ENCODE measurements at regions not wholly inside any gene's neighbourhood (a gene's known extent, or its start where the extent isn't known, plus 50 kb on each side); places are given as distances from the start of the nearest gene placed in this dataset.

DNA sequence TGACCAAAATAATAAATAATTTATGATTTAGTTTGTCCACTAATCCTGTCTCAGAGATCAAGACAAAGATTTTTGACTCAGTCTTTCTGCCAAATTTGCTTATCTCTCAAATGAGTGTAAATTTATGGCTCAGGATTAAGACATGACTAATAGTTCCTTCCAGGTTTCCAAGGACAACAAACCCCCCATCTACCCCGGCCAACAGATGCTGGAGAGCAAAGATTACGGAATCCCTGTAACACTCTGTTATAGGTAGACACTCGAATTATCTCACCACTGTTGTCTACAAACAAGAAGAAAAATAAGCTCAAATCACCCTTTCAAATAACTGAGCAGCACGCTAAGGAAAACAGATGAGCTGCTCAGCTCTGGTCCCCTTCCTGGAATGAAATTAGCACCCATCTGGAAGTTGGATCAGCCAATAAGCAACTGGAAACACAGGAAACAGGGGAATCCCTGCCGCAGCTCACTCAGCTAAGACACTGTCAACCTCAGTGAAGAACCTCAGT, 56.8 kb upstream of the SVIL start (continued):
- no peak for TF ChIP-seq ZNF626 (tag by site-specific recombination; IDR thresholded peaks at IDR 0.05)
- no peak; the same call in 1 of the 2 replicates for TF ChIP-seq ATF2 (tag by site-specific recombination; IDR thresholded peaks at IDR 0.05; ENCODE audit: low read depth)
- no peak; the same call in 1 of the 2 replicates for TF ChIP-seq ZNF18 (tag by site-specific recombination; IDR thresholded peaks at IDR 0.05)
- peak; percentile 9; the same call in 1 of the 2 replicates for TF ChIP-seq SCRT2 (tag by site-specific recombination; IDR thresholded peaks at IDR 0.05)
- TF ChIP-seq IKZF3 (tag by site-specific recombination; IDR thresholded peaks at IDR 0.05): 0 out of 2 replicates have a peak, but pooled peaks have one; percentile 57
- no peak for TF ChIP-seq ZNF133 (tag by site-specific recombination; IDR thresholded peaks at IDR 0.05)
- TF ChIP-seq, protein P1, sequence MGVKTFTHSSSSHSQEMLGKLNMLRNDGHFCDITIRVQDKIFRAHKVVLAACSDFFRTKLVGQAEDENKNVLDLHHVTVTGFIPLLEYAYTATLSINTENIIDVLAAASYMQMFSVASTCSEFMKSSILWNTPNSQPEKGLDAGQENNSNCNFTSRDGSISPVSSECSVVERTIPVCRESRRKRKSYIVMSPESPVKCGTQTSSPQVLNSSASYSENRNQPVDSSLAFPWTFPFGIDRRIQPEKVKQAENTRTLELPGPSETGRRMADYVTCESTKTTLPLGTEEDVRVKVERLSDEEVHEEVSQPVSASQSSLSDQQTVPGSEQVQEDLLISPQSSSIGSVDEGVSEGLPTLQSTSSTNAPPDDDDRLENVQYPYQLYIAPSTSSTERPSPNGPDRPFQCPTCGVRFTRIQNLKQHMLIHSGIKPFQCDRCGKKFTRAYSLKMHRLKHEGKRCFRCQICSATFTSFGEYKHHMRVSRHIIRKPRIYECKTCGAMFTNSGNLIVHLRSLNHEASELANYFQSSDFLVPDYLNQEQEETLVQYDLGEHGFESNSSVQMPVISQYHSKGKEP (tag by site-specific recombination; IDR thresholded peaks at IDR 0.05): no peak
- peak; percentile 83 for TF ChIP-seq OVOL3 (tag by site-specific recombination; IDR thresholded peaks at IDR 0.05)
- TF ChIP-seq, protein P2, sequence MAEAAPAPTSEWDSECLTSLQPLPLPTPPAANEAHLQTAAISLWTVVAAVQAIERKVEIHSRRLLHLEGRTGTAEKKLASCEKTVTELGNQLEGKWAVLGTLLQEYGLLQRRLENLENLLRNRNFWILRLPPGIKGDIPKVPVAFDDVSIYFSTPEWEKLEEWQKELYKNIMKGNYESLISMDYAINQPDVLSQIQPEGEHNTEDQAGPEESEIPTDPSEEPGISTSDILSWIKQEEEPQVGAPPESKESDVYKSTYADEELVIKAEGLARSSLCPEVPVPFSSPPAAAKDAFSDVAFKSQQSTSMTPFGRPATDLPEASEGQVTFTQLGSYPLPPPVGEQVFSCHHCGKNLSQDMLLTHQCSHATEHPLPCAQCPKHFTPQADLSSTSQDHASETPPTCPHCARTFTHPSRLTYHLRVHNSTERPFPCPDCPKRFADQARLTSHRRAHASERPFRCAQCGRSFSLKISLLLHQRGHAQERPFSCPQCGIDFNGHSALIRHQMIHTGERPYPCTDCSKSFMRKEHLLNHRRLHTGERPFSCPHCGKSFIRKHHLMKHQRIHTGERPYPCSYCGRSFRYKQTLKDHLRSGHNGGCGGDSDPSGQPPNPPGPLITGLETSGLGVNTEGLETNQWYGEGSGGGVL (tag by site-specific recombination; IDR thresholded peaks at IDR 0.05): peak; percentile 65
- no peak for TF ChIP-seq ZNF114 (tag by site-specific recombination; IDR thresholded peaks at IDR 0.05)
- TF ChIP-seq, protein P3, sequence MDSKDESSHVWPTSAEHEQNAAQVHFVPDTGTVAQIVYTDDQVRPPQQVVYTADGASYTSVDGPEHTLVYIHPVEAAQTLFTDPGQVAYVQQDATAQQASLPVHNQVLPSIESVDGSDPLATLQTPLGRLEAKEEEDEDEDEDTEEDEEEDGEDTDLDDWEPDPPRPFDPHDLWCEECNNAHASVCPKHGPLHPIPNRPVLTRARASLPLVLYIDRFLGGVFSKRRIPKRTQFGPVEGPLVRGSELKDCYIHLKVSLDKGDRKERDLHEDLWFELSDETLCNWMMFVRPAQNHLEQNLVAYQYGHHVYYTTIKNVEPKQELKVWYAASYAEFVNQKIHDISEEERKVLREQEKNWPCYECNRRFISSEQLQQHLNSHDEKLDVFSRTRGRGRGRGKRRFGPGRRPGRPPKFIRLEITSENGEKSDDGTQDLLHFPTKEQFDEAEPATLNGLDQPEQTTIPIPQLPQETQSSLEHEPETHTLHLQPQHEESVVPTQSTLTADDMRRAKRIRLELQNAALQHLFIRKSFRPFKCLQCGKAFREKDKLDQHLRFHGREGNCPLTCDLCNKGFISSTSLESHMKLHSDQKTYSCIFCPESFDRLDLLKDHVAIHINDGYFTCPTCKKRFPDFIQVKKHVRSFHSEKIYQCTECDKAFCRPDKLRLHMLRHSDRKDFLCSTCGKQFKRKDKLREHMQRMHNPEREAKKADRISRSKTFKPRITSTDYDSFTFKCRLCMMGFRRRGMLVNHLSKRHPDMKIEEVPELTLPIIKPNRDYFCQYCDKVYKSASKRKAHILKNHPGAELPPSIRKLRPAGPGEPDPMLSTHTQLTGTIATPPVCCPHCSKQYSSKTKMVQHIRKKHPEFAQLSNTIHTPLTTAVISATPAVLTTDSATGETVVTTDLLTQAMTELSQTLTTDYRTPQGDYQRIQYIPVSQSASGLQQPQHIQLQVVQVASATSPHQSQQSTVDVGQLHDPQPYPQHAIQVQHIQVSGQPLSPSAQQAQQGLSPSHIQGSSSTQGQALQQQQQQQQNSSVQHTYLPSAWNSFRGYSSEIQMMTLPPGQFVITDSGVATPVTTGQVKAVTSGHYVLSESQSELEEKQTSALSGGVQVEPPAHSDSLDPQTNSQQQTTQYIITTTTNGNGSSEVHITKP (tag by site-specific recombination; IDR thresholded peaks at IDR 0.05): peak; percentile 51
- no peak for TF ChIP-seq ZNF521 (tag by site-specific recombination; IDR thresholded peaks at IDR 0.05)
- TF ChIP-seq ZNF785 (tag by site-specific recombination; IDR thresholded peaks at IDR 0.05): no peak
- no peak for TF ChIP-seq ZNF76 (tag by site-specific recombination; IDR thresholded peaks at IDR 0.05; ENCODE audit: borderline replicate concordance, low read depth)
- TF ChIP-seq ZNF266 (tag by site-specific recombination; IDR thresholded peaks at IDR 0.05; ENCODE audit: low read depth): no peak
- peak; percentile 63; the same call in 1 of the 2 replicates for TF ChIP-seq GFI1B (tag by site-specific recombination; IDR thresholded peaks at IDR 0.05)
- peak; percentile 51; the same call in 1 of the 2 replicates for TF ChIP-seq ZNF660 (tag by site-specific recombination; IDR thresholded peaks at IDR 0.05)
- TF ChIP-seq ZNF184 (tag by site-specific recombination; IDR thresholded peaks at IDR 0.05): peak; percentile 73; the same call in 1 of the 2 replicates
- no peak for TF ChIP-seq KLF16 (tag by site-specific recombination; IDR thresholded peaks at IDR 0.05)
- TF ChIP-seq ZNF350 (tag by site-specific recombination; IDR thresholded peaks at IDR 0.05): no peak
- no peak for TF ChIP-seq ZNF132 (tag by site-specific recombination; IDR thresholded peaks at IDR 0.05; ENCODE audit: borderline replicate concordance)
- TF ChIP-seq GLIS2 (tag by site-specific recombination; IDR thresholded peaks at IDR 0.05): peak; percentile 48; the same call in 1 of the 2 replicates
- TF ChIP-seq ZNF37A (tag by site-specific recombination; IDR thresholded peaks at IDR 0.05): no peak
- TF ChIP-seq KLF1 (tag by site-specific recombination; IDR thresholded peaks at IDR 0.05): no peak
- TF ChIP-seq ZNF624 (tag by site-specific recombination; IDR thresholded peaks at IDR 0.05): no peak
- TF ChIP-seq, protein P4, sequence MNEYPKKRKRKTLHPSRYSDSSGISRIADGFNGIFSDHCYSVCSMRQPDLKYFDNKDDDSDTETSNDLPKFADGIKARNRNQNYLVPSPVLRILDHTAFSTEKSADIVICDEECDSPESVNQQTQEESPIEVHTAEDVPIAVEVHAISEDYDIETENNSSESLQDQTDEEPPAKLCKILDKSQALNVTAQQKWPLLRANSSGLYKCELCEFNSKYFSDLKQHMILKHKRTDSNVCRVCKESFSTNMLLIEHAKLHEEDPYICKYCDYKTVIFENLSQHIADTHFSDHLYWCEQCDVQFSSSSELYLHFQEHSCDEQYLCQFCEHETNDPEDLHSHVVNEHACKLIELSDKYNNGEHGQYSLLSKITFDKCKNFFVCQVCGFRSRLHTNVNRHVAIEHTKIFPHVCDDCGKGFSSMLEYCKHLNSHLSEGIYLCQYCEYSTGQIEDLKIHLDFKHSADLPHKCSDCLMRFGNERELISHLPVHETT (tag by site-specific recombination; IDR thresholded peaks at IDR 0.05): peak; percentile 80
- TF ChIP-seq MEIS1 (CRISPR knock-in tag; IDR thresholded peaks at IDR 0.05; ENCODE audit: borderline replicate concordance): 0 out of 2 replicates have a peak, but pooled peaks have one; percentile 36
- no peak for TF ChIP-seq ZFP41 (tag by site-specific recombination; IDR thresholded peaks at IDR 0.05; ENCODE audit: borderline replicate concordance)
- TF ChIP-seq BCL11A (tag by site-specific recombination; IDR thresholded peaks at IDR 0.05; ENCODE audit: low read depth): peak; percentile 84; the same call in 1 of the 2 replicates
